HepG2 (cell line): ENCODE measurements at regions not wholly inside any gene's neighbourhood (a gene's known extent, or its start where the extent isn't known, plus 50 kb on each side); places are given as distances from the start of the nearest gene placed in this dataset.

Experiments used
- BHLHE40 ChIP-seq: IDR thresholded peaks from 2 replicates; pipeline ENCODE4 v1.6.1; 2011; ENCODE audit warnings: low read length, improper control_type of control experiment
- SNRNP70 ChIP-seq: fragments of 200-400 bp; formaldehyde crosslinking; IDR thresholded peaks from 2 replicates; pipeline ENCODE4 v1.6.1; 2017; ENCODE audit warnings: mild to moderate bottlenecking, low read depth, low read length, moderate library complexity
- ZNF335 ChIP-seq: sonication (generic); formaldehyde crosslinking; IDR thresholded peaks from 2 replicates; pipeline ENCODE4 v1.4.0; 2020; ENCODE audit warnings: missing genetic modification reagents
- TF ChIP-seq, protein P1 (sequence below): sonication (generic); formaldehyde crosslinking; IDR thresholded peaks from 2 replicates; pipeline ENCODE4 v1.5.0; 2020; ENCODE audit warnings: mild to moderate bottlenecking, missing genetic modification reagents, moderate library complexity
- TF ChIP-seq, protein P2 (sequence below): sonication (generic); formaldehyde crosslinking; IDR thresholded peaks from 2 replicates; pipeline ENCODE4 v1.5.0; 2020; ENCODE audit warnings: missing genetic modification reagents

DNA sequence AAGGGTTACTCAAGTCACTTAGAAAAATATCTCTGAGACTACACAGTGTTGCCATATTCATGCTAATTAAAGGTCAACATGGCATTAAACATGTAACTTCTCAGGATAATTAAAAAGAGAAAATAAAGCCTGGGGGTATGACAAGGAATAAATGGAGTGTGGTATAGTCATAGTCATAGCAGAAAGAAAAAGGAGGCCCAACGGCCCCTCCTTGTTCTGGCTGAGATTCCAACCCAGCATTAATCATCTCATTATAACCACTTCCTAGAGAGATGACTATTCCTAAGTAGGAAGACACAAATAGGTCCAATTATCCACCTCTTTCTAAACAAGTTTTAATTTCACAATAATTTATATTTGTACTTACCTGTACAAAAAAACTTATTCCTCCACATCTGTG is 778.4 kb upstream of the AADAT start:
- TF ChIP-seq BHLHE40, result no peak
- no peak for TF ChIP-seq SNRNP70
- TF ChIP-seq, protein P1, sequence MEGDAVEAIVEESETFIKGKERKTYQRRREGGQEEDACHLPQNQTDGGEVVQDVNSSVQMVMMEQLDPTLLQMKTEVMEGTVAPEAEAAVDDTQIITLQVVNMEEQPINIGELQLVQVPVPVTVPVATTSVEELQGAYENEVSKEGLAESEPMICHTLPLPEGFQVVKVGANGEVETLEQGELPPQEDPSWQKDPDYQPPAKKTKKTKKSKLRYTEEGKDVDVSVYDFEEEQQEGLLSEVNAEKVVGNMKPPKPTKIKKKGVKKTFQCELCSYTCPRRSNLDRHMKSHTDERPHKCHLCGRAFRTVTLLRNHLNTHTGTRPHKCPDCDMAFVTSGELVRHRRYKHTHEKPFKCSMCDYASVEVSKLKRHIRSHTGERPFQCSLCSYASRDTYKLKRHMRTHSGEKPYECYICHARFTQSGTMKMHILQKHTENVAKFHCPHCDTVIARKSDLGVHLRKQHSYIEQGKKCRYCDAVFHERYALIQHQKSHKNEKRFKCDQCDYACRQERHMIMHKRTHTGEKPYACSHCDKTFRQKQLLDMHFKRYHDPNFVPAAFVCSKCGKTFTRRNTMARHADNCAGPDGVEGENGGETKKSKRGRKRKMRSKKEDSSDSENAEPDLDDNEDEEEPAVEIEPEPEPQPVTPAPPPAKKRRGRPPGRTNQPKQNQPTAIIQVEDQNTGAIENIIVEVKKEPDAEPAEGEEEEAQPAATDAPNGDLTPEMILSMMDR (CRISPR knock-in tag), result no peak
- TF ChIP-seq, protein P2, sequence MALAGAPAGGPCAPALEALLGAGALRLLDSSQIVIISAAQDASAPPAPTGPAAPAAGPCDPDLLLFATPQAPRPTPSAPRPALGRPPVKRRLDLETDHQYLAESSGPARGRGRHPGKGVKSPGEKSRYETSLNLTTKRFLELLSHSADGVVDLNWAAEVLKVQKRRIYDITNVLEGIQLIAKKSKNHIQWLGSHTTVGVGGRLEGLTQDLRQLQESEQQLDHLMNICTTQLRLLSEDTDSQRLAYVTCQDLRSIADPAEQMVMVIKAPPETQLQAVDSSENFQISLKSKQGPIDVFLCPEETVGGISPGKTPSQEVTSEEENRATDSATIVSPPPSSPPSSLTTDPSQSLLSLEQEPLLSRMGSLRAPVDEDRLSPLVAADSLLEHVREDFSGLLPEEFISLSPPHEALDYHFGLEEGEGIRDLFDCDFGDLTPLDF (CRISPR knock-in tag), result no peak
- TF ChIP-seq ZNF335, result no peak
